ENCODE measurements at regions not wholly inside any gene's neighbourhood (a gene's known extent, or its start where the extent isn't known, plus 50 kb on each side); places are given as distances from the start of the nearest gene placed in this dataset.

DNA sequence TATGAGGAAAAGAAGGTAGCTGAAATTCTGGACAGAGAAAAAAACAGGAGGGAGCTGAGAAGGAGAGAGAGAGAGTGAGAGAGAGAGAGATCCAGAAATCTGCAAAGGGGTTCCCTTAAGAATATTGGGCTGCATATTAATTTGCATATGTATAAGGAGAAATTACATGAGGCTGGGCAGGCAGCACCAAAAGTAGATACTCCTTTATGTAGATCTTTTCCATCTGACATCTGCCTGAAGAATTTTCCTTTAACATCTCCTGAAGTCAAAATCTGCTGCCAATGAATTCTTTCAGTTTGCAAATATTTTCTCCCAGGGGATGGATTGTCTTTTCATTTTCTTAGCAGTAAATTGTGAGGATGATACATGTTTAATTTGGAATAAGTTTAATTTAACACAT, 1365.3 kb downstream of the GATA3 start:
- TF ChIP-seq, protein P1, sequence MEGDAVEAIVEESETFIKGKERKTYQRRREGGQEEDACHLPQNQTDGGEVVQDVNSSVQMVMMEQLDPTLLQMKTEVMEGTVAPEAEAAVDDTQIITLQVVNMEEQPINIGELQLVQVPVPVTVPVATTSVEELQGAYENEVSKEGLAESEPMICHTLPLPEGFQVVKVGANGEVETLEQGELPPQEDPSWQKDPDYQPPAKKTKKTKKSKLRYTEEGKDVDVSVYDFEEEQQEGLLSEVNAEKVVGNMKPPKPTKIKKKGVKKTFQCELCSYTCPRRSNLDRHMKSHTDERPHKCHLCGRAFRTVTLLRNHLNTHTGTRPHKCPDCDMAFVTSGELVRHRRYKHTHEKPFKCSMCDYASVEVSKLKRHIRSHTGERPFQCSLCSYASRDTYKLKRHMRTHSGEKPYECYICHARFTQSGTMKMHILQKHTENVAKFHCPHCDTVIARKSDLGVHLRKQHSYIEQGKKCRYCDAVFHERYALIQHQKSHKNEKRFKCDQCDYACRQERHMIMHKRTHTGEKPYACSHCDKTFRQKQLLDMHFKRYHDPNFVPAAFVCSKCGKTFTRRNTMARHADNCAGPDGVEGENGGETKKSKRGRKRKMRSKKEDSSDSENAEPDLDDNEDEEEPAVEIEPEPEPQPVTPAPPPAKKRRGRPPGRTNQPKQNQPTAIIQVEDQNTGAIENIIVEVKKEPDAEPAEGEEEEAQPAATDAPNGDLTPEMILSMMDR (IDR thresholded peaks at IDR 0.05), result no peak
- no peak for TF ChIP-seq POLR2A (IDR thresholded peaks at IDR 0.05)
